ENCODE measurements at regions not wholly inside any gene's neighbourhood (a gene's known extent, or its start where the extent isn't known, plus 50 kb on each side); places are given as distances from the start of the nearest gene placed in this dataset.

GRCh38 chr2:861655-862354 lies 88.8 kb upstream of the SNTG2 start:
- Histone ChIP-seq H3K27ac (no peak overlapping the region), H3K4me1 (no peaks in the 10 kb centered on the region), H3K4me3 (no peak overlapping the region), H3K9me3 (no peaks in the 10 kb centered on the region), H3K36me3 (replicated peaks in 1 of 2; ENCODE audit: insufficient read depth in 1 of 2, low read depth in 2 of 2) (no peaks in the 10 kb centered on the region), H3K27me3 (no peaks in the 10 kb centered on the region)
- ATAC-seq (no peak), DNase-seq (no peak)
- intact Hi-C loops (cut with DNase I) = no loop called here
- TF ChIP-seq POLR2A (IDR thresholded peaks at IDR 0.05) = no peak
- TF ChIP-seq, protein P1, sequence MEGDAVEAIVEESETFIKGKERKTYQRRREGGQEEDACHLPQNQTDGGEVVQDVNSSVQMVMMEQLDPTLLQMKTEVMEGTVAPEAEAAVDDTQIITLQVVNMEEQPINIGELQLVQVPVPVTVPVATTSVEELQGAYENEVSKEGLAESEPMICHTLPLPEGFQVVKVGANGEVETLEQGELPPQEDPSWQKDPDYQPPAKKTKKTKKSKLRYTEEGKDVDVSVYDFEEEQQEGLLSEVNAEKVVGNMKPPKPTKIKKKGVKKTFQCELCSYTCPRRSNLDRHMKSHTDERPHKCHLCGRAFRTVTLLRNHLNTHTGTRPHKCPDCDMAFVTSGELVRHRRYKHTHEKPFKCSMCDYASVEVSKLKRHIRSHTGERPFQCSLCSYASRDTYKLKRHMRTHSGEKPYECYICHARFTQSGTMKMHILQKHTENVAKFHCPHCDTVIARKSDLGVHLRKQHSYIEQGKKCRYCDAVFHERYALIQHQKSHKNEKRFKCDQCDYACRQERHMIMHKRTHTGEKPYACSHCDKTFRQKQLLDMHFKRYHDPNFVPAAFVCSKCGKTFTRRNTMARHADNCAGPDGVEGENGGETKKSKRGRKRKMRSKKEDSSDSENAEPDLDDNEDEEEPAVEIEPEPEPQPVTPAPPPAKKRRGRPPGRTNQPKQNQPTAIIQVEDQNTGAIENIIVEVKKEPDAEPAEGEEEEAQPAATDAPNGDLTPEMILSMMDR (IDR thresholded peaks at IDR 0.05) = no peak
- WGBS, 2 donors = 42 to 55% methylated on average over 16 to 24 of the region's 24 CpGs

DNA sequence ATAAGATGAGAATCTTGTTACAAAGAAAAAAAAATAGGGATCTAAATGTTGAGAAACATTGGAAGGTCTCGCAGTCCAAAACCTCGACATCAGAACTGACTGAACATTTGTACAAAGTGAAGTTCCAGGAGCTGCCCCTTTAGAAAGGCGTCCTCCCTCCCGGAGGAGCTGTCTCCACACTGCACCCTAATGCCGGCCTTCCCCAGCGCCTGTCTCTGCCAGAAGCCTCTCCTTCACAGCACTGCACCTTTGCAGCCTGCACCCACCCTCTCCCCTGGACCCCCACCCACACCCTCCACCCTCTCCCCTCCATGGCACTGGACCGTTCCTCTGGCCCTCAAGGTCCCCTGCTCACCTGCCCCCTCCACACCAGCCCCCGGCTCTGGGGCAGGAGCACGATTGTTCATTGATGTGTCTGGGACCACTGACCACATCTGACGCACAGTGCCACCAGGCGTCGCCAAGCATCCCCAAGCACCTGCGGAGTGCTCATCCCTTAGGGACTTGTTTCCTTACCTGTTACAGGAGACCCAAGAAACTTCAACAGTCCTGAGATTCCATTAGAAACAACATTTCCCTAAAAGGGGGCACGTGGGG lies 90.3 kb upstream of the SNTG2 start:
- Histone ChIP-seq H3K27ac (no peak overlapping the region), H3K4me3 (no peak overlapping the region), H3K36me3 (replicated peaks in 1 of 2; ENCODE audit: insufficient read depth in 1 of 2, low read depth in 2 of 2) (no peaks in the 10 kb centered on the region), H3K27me3 (no peaks in the 10 kb centered on the region), H3K4me1 (no peaks in the 10 kb centered on the region), H3K9me3 (no peaks in the 10 kb centered on the region)
- DNase-seq (no peak), ATAC-seq (no peak)
- 51 to 55% methylated on average over 12 to 14 of the region's 14 CpGs for WGBS, 2 donors
- intact Hi-C loops (cut with DNase I) = no loop called here
- TF ChIP-seq, protein P1 (IDR thresholded peaks at IDR 0.05) = no peak
- no peak for TF ChIP-seq POLR2A (IDR thresholded peaks at IDR 0.05)

DNA sequence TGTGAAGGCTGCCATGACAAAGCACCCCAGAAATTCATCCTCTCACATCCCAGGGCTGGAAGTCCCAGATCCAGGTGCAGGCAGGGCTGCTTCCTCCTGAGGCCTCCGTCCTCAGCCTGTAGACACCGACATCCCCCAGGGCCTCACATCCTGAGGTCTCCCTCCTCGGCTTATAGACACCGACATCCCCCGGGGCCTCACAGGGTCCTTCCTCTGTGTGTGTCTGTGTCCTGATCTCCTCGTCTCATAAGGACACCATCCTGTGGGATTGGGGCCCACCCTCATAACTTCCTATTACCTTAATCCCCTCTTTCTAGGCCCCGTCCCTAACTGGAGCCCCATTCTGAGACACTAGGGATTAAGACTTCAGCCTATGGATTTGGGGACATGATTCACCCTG lies 92.0 kb upstream of the SNTG2 start:
- H3K4me3 ChIP-seq = no peak overlapping the region
- DNase-seq (no peak), ATAC-seq (no peak)
- no peaks in the 10 kb centered on the region for H3K9me3 ChIP-seq
- 68 to 83% methylated on average over 7 of the region's 7 CpGs for WGBS, 2 donors
- H3K27ac ChIP-seq = no peak overlapping the region
- TF ChIP-seq POLR2A (IDR thresholded peaks at IDR 0.05) = no peak
- TF ChIP-seq, protein P1 (IDR thresholded peaks at IDR 0.05) = no peak
- no peaks in the 10 kb centered on the region for H3K4me1 ChIP-seq
- intact Hi-C loops (cut with DNase I) = no loop called here
- H3K27me3 ChIP-seq = no peaks in the 10 kb centered on the region
- no peaks in the 10 kb centered on the region for H3K36me3 ChIP-seq (replicated peaks in 1 of 2; ENCODE audit: insufficient read depth in 1 of 2, low read depth in 2 of 2)

DNA sequence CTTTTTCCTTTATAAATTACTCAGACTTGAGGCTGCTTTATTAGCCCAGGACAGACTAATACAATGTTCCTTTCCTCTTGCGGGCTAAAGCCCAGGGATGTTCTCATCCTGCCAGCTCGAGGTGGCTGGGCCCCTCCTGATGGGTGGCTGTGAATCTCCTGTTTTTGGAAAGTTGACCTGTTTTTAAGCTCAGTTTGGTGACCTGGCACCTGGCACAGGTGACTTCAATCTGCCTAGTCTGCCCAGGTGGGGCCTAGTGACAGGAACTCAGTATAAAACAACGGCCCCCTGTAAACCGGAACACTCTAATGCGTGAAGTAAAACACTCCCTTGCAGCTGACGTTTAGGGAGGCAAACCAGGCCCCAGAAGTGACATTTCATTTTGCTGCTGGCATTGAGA lies 92.7 kb upstream of the SNTG2 start:
- H3K4me3 ChIP-seq = no peak overlapping the region

More for the DNA sequence above, 92.7 kb upstream of the SNTG2 start:
- Histone ChIP-seq H3K9me3 (no peaks in the 10 kb centered on the region), H3K27me3 (no peaks in the 10 kb centered on the region), H3K27ac (no peak overlapping the region), H3K4me1 (no peaks in the 10 kb centered on the region), H3K36me3 (replicated peaks in 1 of 2; ENCODE audit: insufficient read depth in 1 of 2, low read depth in 2 of 2) (no peaks in the 10 kb centered on the region)
- no peak for DNase-seq
- intact Hi-C loops (cut with DNase I) = no loop called here
- no peak for ATAC-seq
- TF ChIP-seq, protein P1 (IDR thresholded peaks at IDR 0.05) = no peak
- no peak for TF ChIP-seq POLR2A (IDR thresholded peaks at IDR 0.05)
- 66 to 68% methylated on average over 6 of the region's 6 CpGs for WGBS, 2 donors
